ENCODE measurements at regions not wholly inside any gene's neighbourhood (a gene's known extent, or its start where the extent isn't known, plus 50 kb on each side); places are given as distances from the start of the nearest gene placed in this dataset.

DNA sequence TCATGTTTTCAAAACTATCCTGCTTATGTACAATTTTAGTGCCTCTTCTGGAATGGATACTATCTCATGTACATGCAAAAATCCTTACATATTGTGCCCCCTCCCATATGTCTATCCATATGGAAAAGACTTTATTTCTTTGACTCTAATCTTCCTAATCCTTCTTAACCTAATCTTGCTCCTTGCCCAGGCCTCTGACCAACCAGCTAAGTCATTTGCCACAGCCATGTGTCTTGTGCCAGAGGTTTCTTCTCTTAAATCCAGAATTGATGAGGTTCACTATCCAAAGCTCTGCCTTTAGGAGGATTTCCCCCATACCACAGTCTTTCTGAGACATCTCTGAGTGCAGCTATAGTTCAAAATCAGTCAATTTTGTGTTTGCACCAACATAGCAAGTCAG, 68.9 kb upstream of the RNF180 start:
- TF ChIP-seq, protein P1, sequence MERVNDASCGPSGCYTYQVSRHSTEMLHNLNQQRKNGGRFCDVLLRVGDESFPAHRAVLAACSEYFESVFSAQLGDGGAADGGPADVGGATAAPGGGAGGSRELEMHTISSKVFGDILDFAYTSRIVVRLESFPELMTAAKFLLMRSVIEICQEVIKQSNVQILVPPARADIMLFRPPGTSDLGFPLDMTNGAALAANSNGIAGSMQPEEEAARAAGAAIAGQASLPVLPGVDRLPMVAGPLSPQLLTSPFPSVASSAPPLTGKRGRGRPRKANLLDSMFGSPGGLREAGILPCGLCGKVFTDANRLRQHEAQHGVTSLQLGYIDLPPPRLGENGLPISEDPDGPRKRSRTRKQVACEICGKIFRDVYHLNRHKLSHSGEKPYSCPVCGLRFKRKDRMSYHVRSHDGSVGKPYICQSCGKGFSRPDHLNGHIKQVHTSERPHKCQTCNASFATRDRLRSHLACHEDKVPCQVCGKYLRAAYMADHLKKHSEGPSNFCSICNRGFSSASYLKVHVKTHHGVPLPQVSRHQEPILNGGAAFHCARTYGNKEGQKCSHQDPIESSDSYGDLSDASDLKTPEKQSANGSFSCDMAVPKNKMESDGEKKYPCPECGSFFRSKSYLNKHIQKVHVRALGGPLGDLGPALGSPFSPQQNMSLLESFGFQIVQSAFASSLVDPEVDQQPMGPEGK (CRISPR knock-in tag; IDR thresholded peaks at IDR 0.05; ENCODE audit: borderline replicate concordance): no peak
- TF ChIP-seq, protein P2, sequence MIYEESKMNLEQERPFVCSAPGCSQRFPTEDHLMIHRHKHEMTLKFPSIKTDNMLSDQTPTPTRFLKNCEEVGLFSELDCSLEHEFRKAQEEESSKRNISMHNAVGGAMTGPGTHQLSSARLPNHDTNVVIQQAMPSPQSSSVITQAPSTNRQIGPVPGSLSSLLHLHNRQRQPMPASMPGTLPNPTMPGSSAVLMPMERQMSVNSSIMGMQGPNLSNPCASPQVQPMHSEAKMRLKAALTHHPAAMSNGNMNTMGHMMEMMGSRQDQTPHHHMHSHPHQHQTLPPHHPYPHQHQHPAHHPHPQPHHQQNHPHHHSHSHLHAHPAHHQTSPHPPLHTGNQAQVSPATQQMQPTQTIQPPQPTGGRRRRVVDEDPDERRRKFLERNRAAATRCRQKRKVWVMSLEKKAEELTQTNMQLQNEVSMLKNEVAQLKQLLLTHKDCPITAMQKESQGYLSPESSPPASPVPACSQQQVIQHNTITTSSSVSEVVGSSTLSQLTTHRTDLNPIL (CRISPR knock-in tag; IDR thresholded peaks at IDR 0.05; ENCODE audit: low read depth): no peak
- TF ChIP-seq ZNF70 (CRISPR knock-in tag; IDR thresholded peaks at IDR 0.05): no peak
